Endothelial cell of umbilical vein (primary cell): ENCODE measurements at regions not wholly inside any gene's neighbourhood (a gene's known extent, or its start where the extent isn't known, plus 50 kb on each side); places are given as distances from the start of the nearest gene placed in this dataset.

Experiments used
- BruUV-seq: library from RNA; stranded (reverse); fragments of 400-500 nt; replicated peaks from 2 replicates; lab custom pipeline; 2021; lab: Mats Ljungman, UMichigan
- CTCF ChIA-PET: fragments of 300-600, 350-600 bp; sonication (Branson Sonifier 250); formaldehyde crosslinking; loops from one replicate; lab custom pipeline; 2021; ENCODE audit warnings: antibody characterized with exemption, inconsistent platforms; lab: Charles Lee
- POLR2A ChIA-PET: fragments of 300-600, 350-600 bp; sonication (Branson Sonifier 250); formaldehyde crosslinking; loops from one replicate; lab custom pipeline; 2021; ENCODE audit warnings: antibody characterized with exemption, inconsistent platforms; lab: Charles Lee
- DNase-seq: peaks from one replicate; pipeline ENCODE4 v3.0.0-alpha.2; 2011; ENCODE audit warnings: low read depth, low spot score
- FAIRE-seq: peaks from 2 replicates; lab custom pipeline; 2011; peaks lifted over from hg19 to GRCh38; lab: Jason Lieb, UNC
- H2AFZ ChIP-seq: 2 replicates; pipeline ENCODE4 v1.6.0; 2012; ENCODE audit warnings: low read depth, low read length, control low read depth, inconsistent platforms
- H3K27ac ChIP-seq: 2 replicates; pipeline ENCODE4 v1.5.1; 2011; ENCODE audit warnings: low read depth, mild to moderate bottlenecking, control low read depth, low read length, moderate library complexity; ENCODE audit not compliant: insufficient read depth
- H3K27me3 ChIP-seq, 2 experiments: 2 replicates each; pipeline versions ENCODE4 v1.6.0 to v1.6.1; 2011; ENCODE audit warnings: low read length in 2 of 2, mixed read lengths in 1 of 2; ENCODE audit not compliant: control insufficient read depth in 2 of 2, insufficient read depth in 2 of 2
- H3K36me3 ChIP-seq, 2 experiments: 2 replicates in 1 of 2; 3 replicates in 1 of 2; pipeline ENCODE4 v1.5.1; 2011; ENCODE audit warnings: low read length in 2 of 2, mild to moderate bottlenecking in 1 of 2, moderate library complexity in 1 of 2; ENCODE audit not compliant: control insufficient read depth in 2 of 2, insufficient read depth in 2 of 2; ENCODE audit errors: extremely low read depth in 1 of 2
- H3K4me1 ChIP-seq: 3 replicates; pipeline ENCODE4 v1.5.1; 2011; ENCODE audit warnings: mild to moderate bottlenecking, low read length; ENCODE audit not compliant: control insufficient read depth, insufficient read depth; ENCODE audit errors: extremely low read depth
- H3K4me2 ChIP-seq: 2 replicates; pipeline ENCODE4 v1.6.1; 2011; ENCODE audit warnings: low read length, control low read depth, mixed read lengths; ENCODE audit not compliant: insufficient read depth
- H3K4me3 ChIP-seq, 3 experiments: fragments of 200-600 bp in 1 of 3; sonication (generic), shearing (Covaris generic) in 1 of 3; replicated peaks in 1 of 3; 2 replicates each; pipeline ENCODE4 v1.5.1; 2011 to 2016; ENCODE audit warnings: control low read depth in 3 of 3, low read length in 3 of 3, mild to moderate bottlenecking in 2 of 3, inconsistent platforms in 1 of 3, low read depth in 1 of 3, moderate library complexity in 1 of 3; ENCODE audit not compliant: insufficient read depth in 1 of 3
- H3K79me2 ChIP-seq: 2 replicates; pipeline ENCODE4 v1.6.0; 2012; ENCODE audit warnings: low read length, inconsistent platforms; ENCODE audit not compliant: control insufficient read depth, insufficient read depth
- H3K9ac ChIP-seq: replicated peaks from 2 replicates; pipeline ENCODE3; 2011; ENCODE audit warnings: low read length, control low read depth; ENCODE audit not compliant: insufficient read depth; ENCODE audit errors: extremely low read depth
- H3K9me1 ChIP-seq: replicated peaks from 3 replicates; pipeline ENCODE4 v1.6.0; 2011; ENCODE audit warnings: mild to moderate bottlenecking, low read length; ENCODE audit not compliant: control insufficient read depth, insufficient read depth; ENCODE audit errors: extremely low read depth
- H3K9me3 ChIP-seq: replicated peaks from 2 replicates; pipeline ENCODE4 v1.5.1; 2012; ENCODE audit warnings: low read length, inconsistent platforms; ENCODE audit not compliant: control insufficient read depth, insufficient read depth
- H4K20me1 ChIP-seq: replicated peaks from 2 replicates; pipeline ENCODE3; 2011; ENCODE audit warnings: mild to moderate bottlenecking, low read length; ENCODE audit not compliant: control insufficient read depth, insufficient read depth; ENCODE audit errors: extremely low read depth
- EZH2 ChIP-seq: IDR thresholded peaks from 2 replicates; pipeline ENCODE4 v1.6.1; 2012; ENCODE audit warnings: borderline replicate concordance, low read depth, mild to moderate bottlenecking, moderate library complexity, low read length, inconsistent platforms; ENCODE audit not compliant: severe bottlenecking
- GATA2 ChIP-seq: IDR thresholded peaks from 2 replicates; pipeline ENCODE4 v1.7.0; 2011; ENCODE audit warnings: low read depth, mild to moderate bottlenecking, moderate library complexity, mixed read lengths, low read length; ENCODE audit not compliant: insufficient read length, insufficient read depth
- JUN ChIP-seq: IDR thresholded peaks from 2 replicates; pipeline ENCODE4 v1.6.1; 2011; ENCODE audit warnings: borderline replicate concordance, low read depth; ENCODE audit not compliant: insufficient read length, insufficient read depth
- MYC ChIP-seq: IDR thresholded peaks from one replicate; pipeline ENCODE4 v1.6.1; 2011; ENCODE audit warnings: mild to moderate bottlenecking, low read depth, low read length
- POLR2A ChIP-seq: IDR thresholded peaks from 2 replicates; pipeline ENCODE4 v1.6.1; 2012; ENCODE audit warnings: low read depth, mild to moderate bottlenecking, control low read depth, low read length
- dilution Hi-C: fragments of 300-500 bp; cut with MboI; formaldehyde crosslinking; loops from one replicate; pipeline ENCODE4 v1.15.0; 2019; ENCODE audit warnings: low sequenced_read_pairs; ENCODE audit not compliant: extremely low pct_ligation_motif_present
- intact Hi-C: fragments of 100-400 bp; cut with micrococcal nuclease; formaldehyde crosslinking; loops from one replicate; pipeline ENCODE4 v1.10.0; 2022

- no peaks in the 10 kb centered on the region for H3K27me3 ChIP-seq
- TF ChIP-seq EZH2 (no peak), MYC (no peak), GATA2 (no peak), POLR2A (no peak), JUN (no peak)
- POLR2A ChIA-PET = no interaction called here
Measured at GRCh38 chr7:51980812-51981211, 664.2 kb upstream of the COBL start.

GRCh38 chr7:51980313-51980712, 663.7 kb upstream of the COBL start:
- H3K36me3 ChIP-seq = no peaks in the 10 kb centered on the region
- H3K4me1 ChIP-seq = no peaks in the 10 kb centered on the region
- no peak overlapping the region for H3K4me3 ChIP-seq
- no peaks in the 10 kb centered on the region for H3K27me3 ChIP-seq
- no peaks in the 10 kb centered on the region for H3K9me3 ChIP-seq
- no peak overlapping the region for H3K9ac ChIP-seq
- DNase-seq = no peak
- no peak overlapping the region for H2AFZ ChIP-seq
- H3K27ac ChIP-seq = no peak overlapping the region
- no peaks in the 10 kb centered on the region for H3K79me2 ChIP-seq
- no peak overlapping the region for H3K4me2 ChIP-seq
- no peaks in the 10 kb centered on the region for H4K20me1 ChIP-seq
- CTCF ChIA-PET = no interaction called here
- POLR2A ChIA-PET = no interaction called here
- no TSS peak for BruUV-seq
- intact Hi-C loops = no loop called here
- dilution Hi-C loops = no loop called here
- TF ChIP-seq MYC (no peak), JUN (no peak), GATA2 (no peak), EZH2 (no peak)
- FAIRE-seq = no peak
- H3K9me1 ChIP-seq = no peaks in the 10 kb centered on the region

More at GRCh38 chr7:51980812-51981211, 664.2 kb upstream of the COBL start:
- H3K36me3 ChIP-seq = no peaks in the 10 kb centered on the region
- no peaks in the 10 kb centered on the region for H3K9me3 ChIP-seq
- H3K79me2 ChIP-seq = no peaks in the 10 kb centered on the region
- no TSS peak for BruUV-seq
- FAIRE-seq = no peak
- dilution Hi-C loops = no loop called here
- DNase-seq = no peak
- intact Hi-C loops = no loop called here
- no peak overlapping the region for H3K27ac ChIP-seq
- H3K4me3 ChIP-seq = no peak overlapping the region
- no peaks in the 10 kb centered on the region for H3K4me1 ChIP-seq
- H3K9ac ChIP-seq = no peak overlapping the region
- no peak overlapping the region for H3K4me2 ChIP-seq
- no peak overlapping the region for H2AFZ ChIP-seq
- H4K20me1 ChIP-seq = no peaks in the 10 kb centered on the region
- CTCF ChIA-PET = no interaction called here
- H3K9me1 ChIP-seq = no peaks in the 10 kb centered on the region
